ENCODE measurements at regions not wholly inside any gene's neighbourhood (a gene's known extent, or its start where the extent isn't known, plus 50 kb on each side); places are given as distances from the start of the nearest gene placed in this dataset.
"Not testable (repeated sequence)": the region's sequence is repeated elsewhere in the genome, so short reads cannot be mapped to it uniquely, and the experiment has no call there.

DNA sequence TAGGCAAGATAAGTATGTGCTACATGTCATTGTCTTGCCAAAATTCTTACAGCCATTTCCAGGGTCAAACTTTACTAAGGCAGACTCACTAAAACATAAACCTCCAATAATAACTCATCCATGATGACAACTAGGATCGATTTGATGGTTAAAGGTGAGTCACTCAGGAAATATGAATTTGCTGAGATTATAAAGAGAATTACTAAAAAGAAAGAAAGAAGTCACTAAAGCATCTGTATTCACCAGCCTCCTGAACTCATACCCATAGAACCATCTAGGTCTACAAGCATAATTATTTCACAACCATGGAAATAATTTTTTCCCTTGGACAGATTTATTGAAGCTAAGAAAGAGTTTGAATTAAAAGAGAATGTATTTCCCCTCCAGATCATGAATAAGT lies 258.6 kb downstream of the TLE1 start:
- no peak for DNase-seq

DNA sequence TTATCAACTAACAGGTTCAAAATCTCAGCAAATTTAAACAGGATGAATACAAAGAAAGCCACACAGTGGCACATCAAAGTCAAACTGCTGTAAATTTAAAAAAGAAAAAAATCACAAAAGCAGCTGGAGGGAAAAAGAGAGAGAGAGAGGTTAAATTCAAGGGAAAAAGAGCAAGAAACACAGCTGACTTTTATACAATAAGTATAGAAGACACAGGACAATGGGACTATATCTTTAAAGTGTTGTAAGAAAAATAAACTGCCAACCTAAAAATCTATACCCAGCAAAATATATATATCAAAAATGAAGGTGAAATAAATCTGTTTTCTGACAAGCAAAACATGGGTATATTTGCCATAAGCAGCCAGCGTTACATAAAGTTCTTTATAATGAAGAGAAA lies 261.5 kb downstream of the TLE1 start:
- DNase-seq = no peak

- DNase-seq = no peak
Observed at GRCh38 chr9:81424431-81424830, 264.9 kb downstream of the TLE1 start.

DNA sequence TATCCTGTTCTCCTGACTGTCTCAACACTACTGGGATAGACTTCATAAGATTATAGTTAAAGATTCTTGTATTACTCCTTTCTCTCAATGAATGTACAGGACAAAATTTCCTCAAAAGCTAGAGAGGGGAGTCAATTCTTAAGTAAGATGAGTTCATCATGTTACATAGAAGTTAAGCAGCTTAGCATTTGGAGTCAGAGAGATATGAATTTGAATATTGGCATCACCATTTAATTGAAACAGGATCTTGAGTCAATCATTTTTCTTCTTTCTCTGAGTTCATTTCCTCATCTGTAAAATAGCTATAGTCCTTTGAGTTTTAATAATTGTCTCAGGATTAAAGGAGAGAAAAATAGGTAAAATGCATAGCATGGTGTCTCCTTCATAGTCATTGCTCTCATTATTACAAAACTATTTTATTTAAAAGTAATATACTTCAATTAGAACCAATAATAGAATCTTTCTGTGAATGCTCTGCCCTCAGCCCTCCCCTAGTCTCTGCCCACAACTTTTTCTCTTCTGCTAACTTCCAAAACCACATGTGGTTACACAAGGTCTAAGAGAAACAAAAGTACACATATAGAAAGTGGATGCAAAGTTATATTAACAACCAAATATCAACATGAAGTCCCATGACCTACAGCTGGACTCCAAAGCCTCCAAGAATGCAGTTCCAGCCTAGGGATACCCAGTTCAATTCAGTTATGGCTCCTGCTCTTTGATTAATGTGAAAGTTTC lies 265.6 kb downstream of the TLE1 start:
- DNase-seq = no peak

- DNase-seq = not testable (repeated sequence)
Observed at GRCh38 chr9:81421090-81421489, 268.3 kb downstream of the TLE1 start.

GRCh38 chr9:81420024-81420423 lies 269.3 kb downstream of the TLE1 start:
- DNase-seq = no peak

DNA sequence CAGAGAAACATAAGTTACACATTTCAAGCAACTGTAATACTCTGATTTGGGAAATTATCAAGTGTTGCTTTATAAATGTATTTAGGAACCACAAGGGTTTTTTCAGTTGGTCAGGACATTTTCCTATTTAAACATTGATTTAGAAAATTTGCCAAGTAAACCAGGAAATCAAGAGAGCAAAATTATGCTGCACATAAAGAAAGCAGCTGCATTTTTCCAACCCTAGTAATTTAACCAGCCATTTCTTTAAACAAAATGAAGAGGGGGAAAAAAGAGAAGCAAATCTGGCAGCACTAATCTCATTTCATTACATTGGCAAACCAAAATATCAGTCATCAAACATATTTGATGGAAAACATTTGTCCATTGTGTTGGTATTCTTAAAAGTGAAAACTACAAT lies 271.4 kb downstream of the TLE1 start:
- no peak for DNase-seq

DNA sequence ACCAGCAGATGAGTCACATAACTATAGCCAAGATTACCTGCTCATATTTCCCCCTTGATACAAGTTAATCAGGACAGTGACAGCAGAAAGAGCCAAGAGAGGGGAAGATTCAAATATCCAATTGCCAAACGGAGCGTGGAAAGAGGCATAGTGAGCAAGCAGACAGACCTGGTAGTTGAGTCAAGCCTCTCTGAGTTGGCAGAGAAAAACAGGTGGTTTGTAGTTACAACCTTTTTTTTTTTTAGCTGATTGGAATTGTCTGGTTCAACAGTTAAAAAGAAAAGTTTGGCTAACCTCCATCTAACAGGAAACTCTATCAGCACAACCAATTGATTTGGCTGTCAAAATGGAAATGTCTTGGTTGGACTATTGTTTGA lies 272.1 kb downstream of the TLE1 start:
- no peak for DNase-seq

DNA sequence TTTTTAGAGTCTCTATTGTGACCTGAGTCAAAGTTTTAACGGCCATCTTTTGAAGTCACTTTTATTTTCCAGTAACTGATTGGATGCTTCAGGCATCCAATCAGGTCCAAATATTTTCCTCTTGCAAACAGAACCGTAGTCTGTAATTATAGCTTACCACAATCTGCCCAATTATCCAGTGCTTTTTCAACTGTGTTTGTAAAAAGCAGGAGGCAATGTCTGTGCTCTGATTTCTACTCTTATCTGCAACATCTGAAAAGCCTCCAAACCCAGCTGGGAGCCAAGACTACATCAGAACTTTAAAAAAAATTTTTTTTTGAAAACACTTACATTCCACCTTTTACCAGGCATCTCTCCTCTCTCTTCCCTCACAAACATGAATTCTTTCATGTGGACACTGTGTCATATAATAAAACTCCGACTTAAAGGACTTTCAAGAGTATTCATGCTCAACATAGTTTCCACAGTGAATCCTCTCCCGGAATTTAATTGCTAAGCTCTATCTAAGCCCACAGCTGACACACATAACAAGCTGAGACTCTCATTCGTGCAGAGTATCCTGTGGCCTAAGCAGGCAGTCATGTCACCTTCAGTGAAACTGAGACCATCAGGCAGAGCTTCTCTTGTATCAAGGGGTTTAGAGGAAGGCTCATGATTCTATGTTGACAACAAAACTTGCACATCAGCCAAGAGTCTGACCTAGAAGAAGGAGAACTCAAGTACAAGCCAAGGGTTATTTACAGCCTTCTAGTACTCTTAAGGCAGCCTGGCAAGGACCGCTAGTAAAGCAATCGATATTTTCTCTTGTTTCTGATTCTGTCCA lies 272.7 kb downstream of the TLE1 start:
- DNase-seq = no peak

GRCh38 chr9:81414836-81415235 lies 274.5 kb downstream of the TLE1 start:
- DNase-seq = no peak

- DNase-seq = no peak
Observed at GRCh38 chr9:81411961-81412360, 277.4 kb downstream of the TLE1 start.

DNA sequence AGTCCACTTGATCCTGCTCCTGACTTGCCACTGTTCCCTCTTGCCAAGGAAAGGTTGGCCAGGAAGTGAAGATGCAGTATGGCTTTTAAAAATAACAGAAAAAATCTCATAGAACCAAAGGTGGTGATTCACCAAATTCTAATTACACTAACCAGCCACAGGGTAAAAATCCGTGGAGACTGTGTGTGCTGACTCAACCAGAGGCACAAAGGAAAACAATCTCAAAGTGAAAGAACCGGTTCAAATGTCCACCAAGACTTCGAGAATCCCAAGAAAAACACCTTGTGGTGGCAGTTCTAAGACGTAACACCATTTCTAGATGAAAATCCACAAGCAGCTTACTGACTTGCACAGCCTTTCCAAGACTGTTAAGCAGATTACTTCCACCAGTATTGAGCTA lies 279.1 kb downstream of the TLE1 start:
- no peak for DNase-seq

- no peak for DNase-seq
Observed at GRCh38 chr9:81408951-81409350, 280.4 kb downstream of the TLE1 start.

GRCh38 chr9:81404931-81405598 lies 284.3 kb downstream of the TLE1 start:
- no peak for DNase-seq

DNA sequence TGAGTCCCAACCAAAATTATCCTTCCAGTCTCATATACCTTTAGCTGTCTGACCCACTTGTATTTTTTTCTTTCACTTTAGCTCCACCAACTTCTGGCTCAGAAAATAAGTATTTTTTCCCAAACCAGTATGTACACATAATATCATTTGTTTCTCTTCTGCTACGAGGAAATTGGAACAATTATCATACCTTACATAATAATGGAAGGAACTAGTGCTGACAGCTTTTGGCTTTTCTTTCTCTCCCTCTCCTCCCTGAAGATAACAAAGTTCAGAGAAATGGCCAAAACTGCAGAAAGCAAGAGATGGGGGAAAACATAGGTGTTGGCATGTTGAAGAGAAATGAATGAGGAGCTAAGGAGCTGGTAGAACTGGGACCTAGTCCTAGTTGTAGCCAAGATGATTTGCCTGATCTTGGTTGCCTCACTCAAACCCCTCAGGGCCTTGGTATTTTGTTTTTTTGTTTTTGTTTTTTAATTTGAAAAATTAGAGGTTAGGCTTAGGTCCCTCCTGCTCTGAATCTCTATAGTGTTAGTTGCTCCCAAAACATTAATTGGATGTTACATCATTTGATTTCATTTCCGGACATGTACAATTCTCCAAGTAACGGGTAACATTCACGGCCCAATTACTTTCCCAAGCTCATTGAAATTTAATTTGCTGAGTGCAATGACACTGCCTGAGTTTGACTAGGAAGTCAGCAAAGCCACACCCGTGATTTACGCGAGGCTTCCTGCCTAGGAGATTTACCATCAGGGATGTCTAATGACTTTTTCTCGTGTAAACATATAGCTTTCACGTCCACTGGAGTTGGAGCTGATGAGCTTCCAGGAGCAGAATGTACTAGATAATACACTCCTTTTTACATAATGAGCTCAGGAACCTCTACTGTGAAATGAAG lies 291.6 kb downstream of the TLE1 start:
- DNase-seq = no peak

DNA sequence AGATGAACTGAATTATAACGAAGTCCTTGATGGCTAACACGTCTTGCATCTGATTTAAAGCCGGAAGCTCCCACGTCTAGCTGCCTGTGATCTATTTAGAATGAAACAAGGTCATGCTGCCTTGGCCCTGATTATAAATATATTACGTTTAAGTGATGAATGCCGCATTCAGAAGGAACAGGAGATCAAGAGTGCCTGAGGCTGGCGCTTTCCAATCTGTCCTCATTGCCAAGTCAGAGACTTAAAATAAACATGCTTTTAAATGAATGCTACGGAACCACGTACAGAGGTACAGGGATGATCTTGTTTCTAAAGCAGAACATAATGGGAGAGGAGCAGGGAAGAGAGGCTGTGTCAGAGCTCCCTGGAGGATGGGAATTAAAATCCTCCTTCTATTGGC lies 292.8 kb downstream of the TLE1 start:
- DNase-seq = no peak

- DNase-seq = no peak
Observed at GRCh38 chr9:81395676-81396054, 293.7 kb downstream of the TLE1 start.

DNA sequence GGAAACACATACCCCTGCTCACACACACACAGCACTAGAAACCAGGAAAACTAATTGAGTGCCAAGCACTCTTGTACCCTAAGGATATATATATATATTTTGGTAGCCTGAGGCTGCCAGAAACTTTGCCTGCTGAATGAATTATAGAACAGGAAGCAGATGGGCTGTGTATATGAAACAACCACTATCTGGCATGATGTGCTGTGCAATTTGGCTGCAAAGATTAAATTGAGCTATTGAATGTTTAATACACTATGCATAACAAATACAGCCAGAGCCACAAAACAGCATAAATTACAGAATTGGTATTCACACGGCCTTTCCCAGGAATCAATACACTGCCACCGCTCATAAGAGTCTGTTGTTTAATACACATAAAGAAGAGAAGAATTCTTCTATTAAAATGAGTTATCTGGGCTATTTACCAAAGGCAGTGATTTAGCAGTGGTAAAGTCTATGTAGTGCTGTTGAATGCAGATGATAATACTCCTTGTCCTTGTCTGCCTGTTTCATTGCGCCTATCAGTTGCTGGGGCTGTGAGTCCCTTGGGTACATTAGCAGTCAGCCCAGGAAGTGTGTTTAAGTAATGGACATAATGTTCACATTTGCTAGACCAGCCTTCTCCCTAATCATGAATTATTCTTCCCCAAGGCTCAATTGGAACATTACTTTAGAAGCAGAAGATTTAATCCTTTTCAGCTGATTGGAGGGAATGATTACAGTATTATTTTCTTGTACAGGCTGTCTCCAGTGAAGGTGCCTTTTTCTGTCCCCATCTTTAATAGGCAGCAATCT lies 294.3 kb downstream of the TLE1 start:
- DNase-seq = peak; percentile 72

- DNase-seq = peak; percentile 79
Observed at GRCh38 chr9:81393985-81394811, 295.1 kb downstream of the TLE1 start.

GRCh38 chr9:81391457-81391825 lies 297.9 kb downstream of the TLE1 start:
- DNase-seq = no peak
